Activated naive CD4-positive, alpha-beta T cell treated with anti-CD3 and anti-CD28 coated beads, Interleukin-2, amount 10 ng/mL, durations not matched to agents 7 days and 5 days (primary cell): ENCODE measurements at regions not wholly inside any gene's neighbourhood (a gene's known extent, or its start where the extent isn't known, plus 50 kb on each side); places are given as distances from the start of the nearest gene placed in this dataset.
"Not testable (repeated sequence)": the region's sequence is repeated elsewhere in the genome, so short reads cannot be mapped to it uniquely, and the experiment has no call there.

ENCODE experiments used
- CTCF ChIA-PET: fragments of 350-600 bp; sonication (Branson Sonifier 250); formaldehyde crosslinking; loops from one replicate; lab custom pipeline; 2021; ENCODE audit warnings: antibody characterized with exemption; lab: Charles Lee
- DNase-seq: peaks from one replicate; pipeline ENCODE4 v3.0.0-alpha.2; 2020
- H3K27ac Mint-ChIP-seq: one replicate; pipeline ENCODE4 v1.8.0; 2021; ENCODE audit warnings: mild to moderate bottlenecking, moderate library complexity, mixed read lengths
- H3K27me3 Mint-ChIP-seq: one replicate; pipeline ENCODE4 v1.8.0; 2021; ENCODE audit warnings: mild to moderate bottlenecking, mixed read lengths
- H3K36me3 Mint-ChIP-seq: one replicate; pipeline ENCODE4 v1.8.0; 2021; ENCODE audit warnings: mixed read lengths
- H3K4me1 Mint-ChIP-seq: one replicate; pipeline ENCODE4 v1.8.0; 2021; ENCODE audit warnings: mixed read lengths
- H3K4me3 Mint-ChIP-seq: one replicate; pipeline ENCODE4 v1.8.0; 2021; ENCODE audit warnings: mild to moderate bottlenecking, moderate library complexity, mixed read lengths
- H3K9me3 Mint-ChIP-seq: one replicate; pipeline ENCODE4 v1.8.0; 2021; ENCODE audit warnings: mixed read lengths

GRCh38 chr9:26221290-26221689, 543.0 kb upstream of the TUSC1 start:
- Mint-ChIP-seq H3K27me3 (no peaks in the 10 kb centered on the region), H3K27ac (no peak overlapping the region), H3K36me3 (no peaks in the 10 kb centered on the region), H3K4me3 (no peak overlapping the region), H3K4me1 (no peaks in the 10 kb centered on the region), H3K9me3 (peaks cover 9% of the 10 kb centered on the region)
- CTCF ChIA-PET = no interaction called here
- no peak for DNase-seq

- H3K4me1 Mint-ChIP-seq = no peaks in the 10 kb centered on the region
- DNase-seq = no peak
- CTCF ChIA-PET = no interaction called here
- no peak overlapping the region for H3K4me3 Mint-ChIP-seq
- H3K27ac Mint-ChIP-seq = no peak overlapping the region
- H3K27me3 Mint-ChIP-seq = no peaks in the 10 kb centered on the region
- peaks cover 9% of the 10 kb centered on the region for H3K9me3 Mint-ChIP-seq
- H3K36me3 Mint-ChIP-seq = no peaks in the 10 kb centered on the region
Measured at GRCh38 chr9:26220367-26220766, 542.1 kb upstream of the TUSC1 start.

- Mint-ChIP-seq H3K9me3 (peaks cover 9% of the 10 kb centered on the region), H3K36me3 (no peaks in the 10 kb centered on the region), H3K27ac (no peak overlapping the region), H3K4me3 (no peak overlapping the region), H3K4me1 (no peaks in the 10 kb centered on the region), H3K27me3 (no peaks in the 10 kb centered on the region)
- DNase-seq = no peak
- CTCF ChIA-PET = no interaction called here
Measured at GRCh38 chr9:26219961-26220360, 541.7 kb upstream of the TUSC1 start.

GRCh38 chr9:26216702-26217101, 538.5 kb upstream of the TUSC1 start:
- Mint-ChIP-seq H3K9me3 (peaks cover 15% of the 10 kb centered on the region), H3K4me1 (no peaks in the 10 kb centered on the region), H3K36me3 (no peaks in the 10 kb centered on the region), H3K4me3 (no peak overlapping the region), H3K27me3 (no peaks in the 10 kb centered on the region), H3K27ac (no peak overlapping the region)
- DNase-seq = no peak
- CTCF ChIA-PET = no interaction called here

GRCh38 chr9:26214713-26215444, 536.6 kb upstream of the TUSC1 start:
- H3K9me3 Mint-ChIP-seq = peaks cover 15% of the 10 kb centered on the region
- CTCF ChIA-PET, H3K36me3 Mint-ChIP-seq: not testable (repeated sequence)

GRCh38 chr9:26210338-26210851, 532.2 kb upstream of the TUSC1 start:
- no peak for DNase-seq
- Mint-ChIP-seq H3K27me3 (no peaks in the 10 kb centered on the region), H3K4me1 (no peaks in the 10 kb centered on the region), H3K4me3 (no peak overlapping the region), H3K36me3 (no peaks in the 10 kb centered on the region), H3K9me3 (peaks cover 7% of the 10 kb centered on the region), H3K27ac (no peak overlapping the region)
- CTCF ChIA-PET = no interaction called here

More at GRCh38 chr9:26214713-26215444, 536.6 kb upstream of the TUSC1 start:
- not testable (repeated sequence) for H3K4me1 Mint-ChIP-seq, DNase-seq, H3K4me3 Mint-ChIP-seq, H3K27ac Mint-ChIP-seq, H3K27me3 Mint-ChIP-seq

- H3K27ac Mint-ChIP-seq = no peak overlapping the region
- no peak overlapping the region for H3K4me3 Mint-ChIP-seq
- no peaks in the 10 kb centered on the region for H3K27me3 Mint-ChIP-seq
- DNase-seq = no peak
- no peaks in the 10 kb centered on the region for H3K36me3 Mint-ChIP-seq
- CTCF ChIA-PET = no interaction called here
- peaks cover 1% of the 10 kb centered on the region for H3K9me3 Mint-ChIP-seq
- H3K4me1 Mint-ChIP-seq = no peaks in the 10 kb centered on the region
Measured at GRCh38 chr9:26205261-26205660, 527.0 kb upstream of the TUSC1 start.

GRCh38 chr9:26193237-26193636, 515.0 kb upstream of the TUSC1 start:
- H3K27me3 Mint-ChIP-seq = no peaks in the 10 kb centered on the region

GRCh38 chr9:26191711-26192110, 513.5 kb upstream of the TUSC1 start:
- Mint-ChIP-seq H3K27me3 (no peaks in the 10 kb centered on the region), H3K4me1 (no peaks in the 10 kb centered on the region), H3K4me3 (no peak overlapping the region), H3K9me3 (peaks cover 20% of the 10 kb centered on the region), H3K27ac (no peak overlapping the region), H3K36me3 (no peaks in the 10 kb centered on the region)
- CTCF ChIA-PET = no interaction called here
- DNase-seq = no peak

More at GRCh38 chr9:26193237-26193636, 515.0 kb upstream of the TUSC1 start:
- no peak for DNase-seq
- Mint-ChIP-seq H3K27ac (no peak overlapping the region), H3K4me1 (no peaks in the 10 kb centered on the region), H3K9me3 (peaks cover 10% of the 10 kb centered on the region), H3K4me3 (no peak overlapping the region), H3K36me3 (no peaks in the 10 kb centered on the region)
- CTCF ChIA-PET = no interaction called here

- no peak overlapping the region for H3K27ac Mint-ChIP-seq
- H3K9me3 Mint-ChIP-seq = peaks cover under 1% of the 10 kb centered on the region
- no peak for DNase-seq
- no peaks in the 10 kb centered on the region for H3K27me3 Mint-ChIP-seq
- no peak overlapping the region for H3K4me3 Mint-ChIP-seq
- H3K36me3 Mint-ChIP-seq = no peaks in the 10 kb centered on the region
- no peaks in the 10 kb centered on the region for H3K4me1 Mint-ChIP-seq
- CTCF ChIA-PET = no interaction called here
Measured at GRCh38 chr9:26181836-26182235, 503.6 kb upstream of the TUSC1 start.

GRCh38 chr9:26176628-26177027, 498.4 kb upstream of the TUSC1 start:
- H3K4me3 Mint-ChIP-seq = no peak overlapping the region
- H3K27ac Mint-ChIP-seq = no peak overlapping the region
- H3K27me3 Mint-ChIP-seq = no peaks in the 10 kb centered on the region
- H3K4me1 Mint-ChIP-seq = no peaks in the 10 kb centered on the region
- peaks cover 1% of the 10 kb centered on the region for H3K9me3 Mint-ChIP-seq
- no peak for DNase-seq
- CTCF ChIA-PET = no interaction called here
- H3K36me3 Mint-ChIP-seq = no peaks in the 10 kb centered on the region

GRCh38 chr9:26175264-26175663, 497.0 kb upstream of the TUSC1 start:
- Mint-ChIP-seq H3K9me3 (peaks cover 1% of the 10 kb centered on the region), H3K27me3 (no peaks in the 10 kb centered on the region), H3K4me1 (no peaks in the 10 kb centered on the region), H3K4me3 (no peak overlapping the region), H3K27ac (no peak overlapping the region), H3K36me3 (no peaks in the 10 kb centered on the region)
- no peak for DNase-seq
- CTCF ChIA-PET = no interaction called here

GRCh38 chr9:26172301-26172700, 494.1 kb upstream of the TUSC1 start:
- CTCF ChIA-PET = no interaction called here
- H3K9me3 Mint-ChIP-seq = peaks cover 1% of the 10 kb centered on the region
- H3K27ac Mint-ChIP-seq = no peak overlapping the region

GRCh38 chr9:26171691-26172090, 493.4 kb upstream of the TUSC1 start:
- DNase-seq = no peak
- H3K4me1 Mint-ChIP-seq = no peaks in the 10 kb centered on the region
- H3K27ac Mint-ChIP-seq = no peak overlapping the region
- no peaks in the 10 kb centered on the region for H3K27me3 Mint-ChIP-seq
- H3K4me3 Mint-ChIP-seq = no peak overlapping the region
- peaks cover 1% of the 10 kb centered on the region for H3K9me3 Mint-ChIP-seq
- CTCF ChIA-PET = no interaction called here
- H3K36me3 Mint-ChIP-seq = no peaks in the 10 kb centered on the region

More at GRCh38 chr9:26172301-26172700, 494.1 kb upstream of the TUSC1 start:
- no peaks in the 10 kb centered on the region for H3K27me3 Mint-ChIP-seq
- no peaks in the 10 kb centered on the region for H3K4me1 Mint-ChIP-seq
- H3K4me3 Mint-ChIP-seq = no peak overlapping the region
- no peaks in the 10 kb centered on the region for H3K36me3 Mint-ChIP-seq
- DNase-seq = no peak

GRCh38 chr9:26170190-26170589, 491.9 kb upstream of the TUSC1 start:
- H3K27me3 Mint-ChIP-seq = no peaks in the 10 kb centered on the region
- H3K4me3 Mint-ChIP-seq = no peak overlapping the region
- no peak overlapping the region for H3K27ac Mint-ChIP-seq
- H3K9me3 Mint-ChIP-seq = peaks cover 1% of the 10 kb centered on the region
- no peaks in the 10 kb centered on the region for H3K4me1 Mint-ChIP-seq
- CTCF ChIA-PET = no interaction called here
- DNase-seq = no peak
- H3K36me3 Mint-ChIP-seq = no peaks in the 10 kb centered on the region
